ENCODE measurements at regions not wholly inside any gene's neighbourhood (a gene's known extent, or its start where the extent isn't known, plus 50 kb on each side); places are given as distances from the start of the nearest gene placed in this dataset.

- no peak for DNase-seq (ENCODE audit: low spot score)
Observed at GRCh38 chr7:159263430-159263829, 118.8 kb upstream of the VIPR2 start.

- DNase-seq (ENCODE audit: low spot score): no peak
Observed at GRCh38 chr7:159253657-159254056, 109.0 kb upstream of the VIPR2 start.

GRCh38 chr7:159250471-159250870, 105.8 kb upstream of the VIPR2 start:
- no peak for DNase-seq (ENCODE audit: low spot score)

GRCh38 chr7:159249671-159250070, 105.0 kb upstream of the VIPR2 start:
- DNase-seq (ENCODE audit: low spot score): no peak

GRCh38 chr7:159247910-159248309, 103.2 kb upstream of the VIPR2 start:
- no peak for DNase-seq (ENCODE audit: low spot score)

GRCh38 chr7:159246702-159247480, 102.2 kb upstream of the VIPR2 start:
- DNase-seq (ENCODE audit: low spot score): no peak

DNA sequence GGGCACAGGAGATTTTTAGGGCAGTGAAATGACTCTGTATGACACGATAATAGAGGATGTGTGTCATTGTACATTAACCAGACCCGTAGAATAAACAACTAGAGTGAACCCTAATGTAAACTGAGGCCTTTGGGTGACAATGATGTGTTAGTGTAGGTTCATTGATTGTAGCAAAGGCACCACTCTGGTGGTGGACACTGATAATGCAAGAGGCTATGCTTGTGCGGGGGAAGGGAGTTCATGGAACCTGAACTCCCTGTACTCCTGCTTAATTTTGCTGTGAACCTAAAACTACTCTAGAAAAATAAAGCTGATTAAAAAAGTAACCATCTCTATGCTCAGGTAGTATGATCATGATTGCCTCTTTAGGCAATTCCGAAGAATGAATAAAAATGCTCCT, 96.3 kb upstream of the VIPR2 start:
- DNase-seq (ENCODE audit: low spot score): no peak

DNA sequence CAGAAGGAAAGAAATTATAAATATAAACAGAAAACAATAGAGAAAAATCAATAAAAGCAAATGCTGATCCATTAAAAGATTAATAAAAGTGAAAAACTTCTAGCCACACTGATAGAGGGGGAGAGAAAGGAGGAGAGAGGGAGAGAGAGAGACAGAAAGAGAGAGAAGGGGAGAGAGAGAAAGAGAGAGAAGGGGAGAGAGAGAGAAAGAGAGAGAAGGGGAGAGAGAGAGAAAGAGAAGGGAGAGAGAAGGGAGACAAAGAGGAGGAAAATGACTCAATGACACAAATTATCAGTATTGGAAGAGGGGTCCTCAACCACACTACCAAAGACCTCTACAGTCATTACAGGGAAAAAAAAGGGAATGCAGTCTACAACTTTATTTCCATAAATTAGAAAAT, 94.4 kb upstream of the VIPR2 start:
- DNase-seq (ENCODE audit: low spot score): no peak

DNA sequence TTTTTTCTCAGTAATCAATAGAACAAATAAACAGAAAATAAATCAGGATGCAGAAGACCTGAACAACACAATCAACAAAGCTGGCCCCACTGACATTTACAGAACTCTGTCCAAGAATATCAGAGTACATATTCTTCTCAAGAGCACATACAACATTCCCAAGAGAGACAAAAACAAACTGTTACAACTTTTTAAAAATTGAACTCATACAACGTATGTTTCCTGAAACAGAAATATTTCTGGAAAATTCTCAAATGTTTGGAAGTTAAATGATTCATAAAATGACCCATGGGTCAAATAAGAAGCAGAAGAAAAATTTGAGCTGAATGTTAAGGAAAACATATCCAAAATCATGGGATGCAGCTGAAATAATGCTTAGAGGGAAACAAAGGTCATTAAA, 93.9 kb upstream of the VIPR2 start:
- no peak for DNase-seq (ENCODE audit: low spot score)

DNA sequence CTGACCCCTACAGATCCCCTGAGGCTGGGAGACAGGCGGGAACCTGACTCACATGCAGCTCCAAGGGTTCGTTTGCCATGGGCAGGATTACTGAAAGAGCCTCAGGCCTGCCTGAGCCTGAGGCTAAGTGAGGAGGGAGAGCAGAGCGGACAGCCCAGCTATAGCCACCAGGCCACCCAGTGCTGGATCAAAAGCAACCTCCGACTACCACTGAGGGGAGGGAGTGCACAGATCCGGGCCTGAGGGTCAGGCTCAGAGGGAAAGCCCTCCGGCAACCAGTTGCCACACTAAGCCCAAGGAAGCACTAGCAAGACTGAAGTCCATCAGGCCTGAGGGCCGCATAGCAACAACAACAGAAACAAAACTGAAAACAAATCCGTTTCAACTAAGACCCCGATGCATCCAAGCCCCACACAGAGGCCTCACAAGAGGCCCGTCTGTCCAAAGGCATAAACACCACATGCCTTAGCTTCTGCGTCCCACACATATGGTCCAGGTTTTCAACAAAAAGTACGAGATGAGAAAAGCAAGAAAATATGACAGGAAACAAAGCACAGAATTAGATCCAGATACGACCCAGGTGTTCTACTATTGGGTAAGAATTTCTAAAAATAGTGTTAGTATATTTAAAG, 92.5 kb upstream of the VIPR2 start:
- no peak for DNase-seq (ENCODE audit: low spot score)

GRCh38 chr7:159231017-159231416, 86.3 kb upstream of the VIPR2 start:
- no peak for DNase-seq (ENCODE audit: low spot score)

DNA sequence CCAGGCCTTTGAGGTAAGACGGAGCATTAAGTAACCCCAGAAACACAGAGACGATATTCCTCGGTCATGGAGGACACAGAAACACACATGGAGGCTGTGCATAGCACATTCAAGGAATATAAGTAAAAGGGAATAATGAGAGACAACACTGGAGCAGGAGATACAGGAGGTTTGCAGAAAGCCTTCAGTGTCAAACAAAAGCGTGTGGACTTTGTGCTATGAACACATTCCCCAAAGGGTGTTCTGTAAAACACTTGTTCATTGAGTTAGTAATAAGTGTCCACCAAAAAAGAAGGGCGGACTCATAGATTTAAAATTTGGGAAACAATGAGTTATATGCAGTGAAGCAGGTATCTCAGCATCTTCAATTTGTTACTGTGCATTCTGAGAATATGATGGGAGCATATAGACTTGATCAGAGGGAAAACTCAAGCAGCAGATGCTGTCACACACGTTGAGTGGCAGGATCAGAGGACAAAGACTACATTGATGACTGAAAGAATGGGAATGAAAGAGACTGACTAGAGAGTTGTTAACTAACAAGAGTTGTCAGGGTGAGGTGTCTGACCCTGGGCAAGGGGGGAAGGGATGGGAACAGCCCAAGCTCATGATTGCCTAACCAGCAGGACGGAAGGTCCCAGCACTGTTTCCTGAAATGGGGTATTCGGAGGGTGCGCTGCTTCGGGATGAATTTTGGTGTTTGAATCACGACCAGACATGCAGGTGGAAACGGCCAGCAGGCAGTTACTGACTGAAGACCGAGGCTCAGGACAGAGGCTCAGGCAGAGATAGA, 85.2 kb upstream of the VIPR2 start:
- DNase-seq (ENCODE audit: low spot score): peak; percentile 9

DNA sequence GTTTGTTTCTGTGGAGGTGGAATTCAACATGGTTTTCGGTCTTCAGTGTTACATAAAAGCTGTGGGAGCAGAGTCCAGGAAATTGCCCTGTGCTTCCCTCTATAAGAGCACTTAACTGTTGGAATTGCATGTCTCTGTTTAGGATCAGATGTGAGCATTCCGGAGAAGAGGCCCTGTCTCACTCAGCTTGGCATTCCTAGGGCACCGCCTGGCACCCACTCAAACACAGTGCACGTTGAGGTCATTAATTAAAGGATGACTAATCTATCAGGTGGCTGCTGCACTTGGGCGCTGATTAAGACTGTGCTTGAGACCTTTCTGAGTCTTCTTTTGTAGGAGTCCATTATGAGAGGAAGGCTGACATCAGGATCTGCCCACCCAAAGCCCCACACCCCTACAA, 82.8 kb upstream of the VIPR2 start:
- DNase-seq (ENCODE audit: low spot score): no peak

DNA sequence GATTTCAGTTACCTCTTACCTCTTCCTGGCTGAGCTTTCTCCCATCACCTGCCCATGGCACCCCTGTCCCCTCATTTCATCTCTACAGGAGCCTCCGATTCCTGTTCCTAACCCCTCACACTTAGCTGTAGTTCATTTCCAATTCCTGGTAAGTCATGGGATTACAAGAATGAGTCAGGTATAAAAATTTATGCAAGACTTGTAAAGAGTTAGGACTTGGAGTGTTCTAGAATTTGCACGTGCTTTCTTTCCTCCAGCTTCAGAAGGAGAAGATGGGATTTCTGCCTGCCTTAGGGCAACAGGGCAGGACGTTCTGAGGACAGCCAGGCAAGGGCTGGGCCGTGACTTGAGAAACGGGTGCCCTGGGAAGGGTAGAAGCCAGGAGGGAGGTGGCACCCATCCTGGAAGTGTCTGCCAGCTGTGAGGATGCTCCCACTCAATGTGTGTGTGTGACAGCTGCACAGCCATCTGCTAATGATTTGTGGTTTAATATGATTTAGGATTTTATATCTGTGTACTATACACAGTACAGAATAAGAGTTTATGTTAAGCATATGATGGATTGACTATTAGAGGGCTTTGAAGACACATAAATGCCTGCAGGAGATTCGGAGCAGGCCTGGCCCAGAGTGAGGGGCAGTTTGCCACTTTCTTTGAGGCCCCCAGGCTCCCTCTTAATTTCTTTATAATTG, 81.5 kb upstream of the VIPR2 start:
- no peak for DNase-seq (ENCODE audit: low spot score)

DNA sequence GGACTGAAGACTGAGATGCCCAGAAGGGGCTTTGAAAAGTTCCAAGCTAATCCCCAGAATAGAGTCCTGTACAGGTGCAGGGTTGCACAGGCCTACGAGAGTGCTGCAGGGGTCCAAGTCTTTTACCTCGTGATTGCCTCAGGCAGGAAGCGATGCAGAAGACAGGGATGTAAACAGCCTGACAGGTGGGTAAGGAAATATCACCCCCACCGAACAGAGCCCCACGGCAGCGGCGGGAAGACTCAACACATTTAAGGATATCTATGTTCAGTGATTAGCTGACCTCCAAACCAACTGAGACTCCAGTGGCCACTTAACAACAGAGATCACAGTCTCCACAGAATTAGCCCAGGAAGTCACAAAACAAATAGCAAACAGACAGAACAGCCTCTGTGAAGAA, 73.9 kb upstream of the VIPR2 start:
- no peak for DNase-seq (ENCODE audit: low spot score)

- DNase-seq (ENCODE audit: low spot score): no peak
Observed at GRCh38 chr7:159218170-159218569, 73.5 kb upstream of the VIPR2 start.

GRCh38 chr7:159215076-159215475, 70.4 kb upstream of the VIPR2 start:
- no peak for DNase-seq (ENCODE audit: low spot score)

GRCh38 chr7:159213253-159213652, 68.6 kb upstream of the VIPR2 start:
- no peak for DNase-seq (ENCODE audit: low spot score)

DNA sequence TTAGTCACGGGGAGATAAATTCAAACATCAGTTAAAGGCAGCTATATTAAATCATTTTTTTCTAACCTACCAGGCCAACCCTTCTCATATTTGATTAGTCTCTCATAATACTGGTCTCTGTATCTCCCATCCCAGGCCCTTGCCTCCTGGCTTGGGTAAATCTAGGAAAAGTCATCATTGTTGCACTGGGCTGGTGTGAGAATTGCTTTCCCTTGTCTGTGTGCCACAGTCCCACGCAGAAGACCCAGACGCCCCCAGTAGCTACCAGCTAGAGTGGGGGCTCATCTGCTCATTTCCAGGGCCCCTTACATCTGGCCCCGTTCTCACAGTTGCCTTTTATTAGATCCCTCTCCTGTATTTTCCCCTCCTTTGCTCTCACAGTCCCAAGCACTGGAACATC, 67.6 kb upstream of the VIPR2 start:
- DNase-seq (ENCODE audit: low spot score): no peak

- DNase-seq (ENCODE audit: low spot score): peak; percentile 32
Observed at GRCh38 chr7:159211540-159212182, 67.0 kb upstream of the VIPR2 start.

DNA sequence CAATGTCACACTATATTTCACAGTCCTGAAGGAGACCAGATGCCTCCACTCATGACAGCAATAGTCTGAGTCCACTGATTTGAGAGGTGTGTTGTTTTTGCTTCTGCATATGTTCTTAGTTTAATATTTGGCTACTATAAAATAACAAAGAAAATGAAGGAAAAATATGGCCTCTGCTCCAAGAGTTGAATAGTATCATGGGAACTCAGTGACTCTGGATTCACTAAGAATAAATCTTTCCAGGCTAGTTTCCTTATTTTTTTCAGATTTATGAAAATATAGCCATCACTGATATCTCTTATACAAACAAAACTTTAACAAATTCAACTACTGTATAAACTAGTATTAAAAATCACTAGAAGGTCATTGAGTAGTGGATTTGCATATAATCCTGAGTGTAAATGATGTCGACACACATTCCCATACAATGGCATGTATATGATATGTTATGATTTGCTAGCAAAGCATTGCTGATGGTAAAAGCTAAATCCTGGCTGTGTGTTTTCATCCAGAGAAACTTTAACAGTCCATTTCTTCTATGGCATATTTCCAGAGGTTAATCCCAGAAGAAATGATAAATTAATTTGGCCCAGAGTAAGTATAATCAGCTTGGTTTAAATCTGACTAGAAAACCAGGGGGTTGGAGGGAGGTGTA, 66.0 kb upstream of the VIPR2 start:
- no peak for DNase-seq (ENCODE audit: low spot score)
